H9 (cell line): ENCODE measurements at regions not wholly inside any gene's neighbourhood (a gene's known extent, or its start where the extent isn't known, plus 50 kb on each side); places are given as distances from the start of the nearest gene placed in this dataset.

Experiments
- DNase-seq: peaks from one replicate; pipeline ENCODE4 v3.0.0-alpha.2; 2017
- H2AFZ ChIP-seq: one replicate; pipeline ENCODE4 v1.6.1; 2013; ENCODE audit warnings: mild to moderate bottlenecking, low read length, control low read depth, moderate library complexity
- H2AK5ac ChIP-seq: 2 replicates; pipeline ENCODE4 v1.6.1; 2013; ENCODE audit warnings: low read length, control low read depth, mixed read lengths; ENCODE audit not compliant: insufficient read length
- H2BK120ac ChIP-seq: one replicate; pipeline ENCODE4 v1.6.1; 2013; ENCODE audit warnings: low read depth, mild to moderate bottlenecking, low read length, control low read depth, inconsistent platforms; ENCODE audit not compliant: poor library complexity, severe bottlenecking
- H2BK12ac ChIP-seq: 2 replicates; pipeline ENCODE4 v1.6.1; 2013; ENCODE audit warnings: low read length, control low read depth, mixed read lengths, low read depth; ENCODE audit not compliant: insufficient read length
- H2BK15ac ChIP-seq: 2 replicates; pipeline ENCODE4 v1.6.1; 2013; ENCODE audit warnings: low read depth, low read length, control low read depth
- H2BK20ac ChIP-seq: one replicate; pipeline ENCODE4 v1.6.1; 2013; ENCODE audit warnings: low read depth, mild to moderate bottlenecking, low read length, control low read depth, inconsistent platforms; ENCODE audit not compliant: poor library complexity, severe bottlenecking
- H2BK5ac ChIP-seq: 2 replicates; pipeline ENCODE4 v1.6.1; 2013; ENCODE audit warnings: low read length, control low read depth, mixed read lengths; ENCODE audit not compliant: insufficient read length
- H3K14ac ChIP-seq: 2 replicates; pipeline ENCODE4 v1.6.1; 2013; ENCODE audit warnings: low read length, control low read depth; ENCODE audit not compliant: insufficient read depth
- H3K18ac ChIP-seq: 2 replicates; pipeline ENCODE4 v1.6.1; 2013; ENCODE audit warnings: low read depth, mild to moderate bottlenecking, mixed read lengths, low read length, control low read depth; ENCODE audit not compliant: insufficient read length
- H3K23ac ChIP-seq: 2 replicates; pipeline ENCODE4 v1.6.1; 2013; ENCODE audit warnings: low read length, control low read depth, mixed read lengths, low read depth; ENCODE audit not compliant: insufficient read length
- H3K23me2 ChIP-seq: 2 replicates; pipeline ENCODE4 v1.6.1; 2013; ENCODE audit warnings: low read depth, mild to moderate bottlenecking, mixed read lengths, low read length, control low read depth; ENCODE audit not compliant: insufficient read length, poor library complexity, severe bottlenecking
- H3K27ac ChIP-seq: 2 replicates; pipeline ENCODE4 v1.5.1; 2013; ENCODE audit warnings: low read length, control low read depth, mixed read lengths, low read depth; ENCODE audit not compliant: insufficient read length
- H3K27me3 ChIP-seq: 2 replicates; pipeline ENCODE4 v1.6.1; 2013; ENCODE audit warnings: low read length, control low read depth, inconsistent platforms; ENCODE audit not compliant: insufficient read depth
- H3K4ac ChIP-seq: 2 replicates; pipeline ENCODE4 v1.6.1; 2013; ENCODE audit warnings: low read depth, mild to moderate bottlenecking, control low read depth, inconsistent platforms, low read length, moderate library complexity
- H3K4me1 ChIP-seq: 2 replicates; pipeline ENCODE4 v1.6.1; 2013; ENCODE audit warnings: low read length, control low read depth, inconsistent platforms; ENCODE audit not compliant: insufficient read depth
- H3K4me2 ChIP-seq: 2 replicates; pipeline ENCODE4 v1.6.1; 2013; ENCODE audit warnings: low read length, control low read depth, mixed read lengths; ENCODE audit not compliant: insufficient read length, insufficient read depth
- H3K56ac ChIP-seq: 2 replicates; pipeline ENCODE4 v1.6.1; 2013; ENCODE audit warnings: low read depth, mild to moderate bottlenecking, mixed read lengths, low read length, control low read depth; ENCODE audit not compliant: insufficient read length
- H3K79me1 ChIP-seq: 2 replicates; pipeline ENCODE4 v1.6.1; 2013; ENCODE audit warnings: low read depth, mild to moderate bottlenecking, moderate library complexity, low read length, control low read depth, inconsistent platforms; ENCODE audit not compliant: insufficient read depth, poor library complexity, severe bottlenecking
- H3K79me2 ChIP-seq: 2 replicates; pipeline ENCODE4 v1.6.1; 2013; ENCODE audit warnings: low read length, control low read depth, inconsistent platforms; ENCODE audit not compliant: insufficient read depth
- H3K9ac ChIP-seq: 2 replicates; pipeline ENCODE4 v1.6.1; 2013; ENCODE audit warnings: low read length, control low read depth, mixed read lengths; ENCODE audit not compliant: insufficient read length; ENCODE audit errors: extremely low read depth
- H3K9me3 ChIP-seq: one replicate; pipeline ENCODE4 v1.6.1; 2013; ENCODE audit warnings: low read depth, low read length, inconsistent platforms; ENCODE audit not compliant: control insufficient read depth
- H3T11ph ChIP-seq: one replicate; pipeline ENCODE4 v1.6.1; 2013; ENCODE audit warnings: mild to moderate bottlenecking, low read length, control low read depth, inconsistent platforms
- H4K20me1 ChIP-seq: one replicate; pipeline ENCODE4 v1.6.1; 2013; ENCODE audit not compliant: control insufficient read depth, insufficient read length, insufficient read depth
- H4K5ac ChIP-seq: 2 replicates; pipeline ENCODE4 v1.6.1; 2013; ENCODE audit warnings: low read depth, mild to moderate bottlenecking, mixed read lengths, low read length, control low read depth; ENCODE audit not compliant: insufficient read length
- H4K8ac ChIP-seq: replicated peaks from 2 replicates; pipeline ENCODE4 v1.6.1; 2013; ENCODE audit warnings: low read length, control low read depth, mixed read lengths, low read depth; ENCODE audit not compliant: insufficient read length
- H4K91ac ChIP-seq: 2 replicates; pipeline ENCODE4 v1.6.1; 2013; ENCODE audit warnings: low read depth, mild to moderate bottlenecking, moderate library complexity, mixed read lengths, low read length, control low read depth; ENCODE audit not compliant: insufficient read length
- H3K27ac Mint-ChIP-seq, 3 experiments: 2 replicates in 2 of 3; 3 replicates in 1 of 3; pipeline ENCODE4 v1.8.0; 2020 to 2021; ENCODE audit warnings: mixed read lengths in 3 of 3, mild to moderate bottlenecking in 1 of 3, moderate library complexity in 1 of 3
- H3K27me3 Mint-ChIP-seq: 2 replicates; pipeline ENCODE4 v1.8.0; 2021; ENCODE audit warnings: low read depth, mild to moderate bottlenecking, moderate library complexity, mixed read lengths
- H3K36me3 Mint-ChIP-seq, 3 experiments: 2 replicates in 2 of 3; 3 replicates in 1 of 3; pipeline ENCODE4 v1.8.0; 2020 to 2021; ENCODE audit warnings: low read depth in 3 of 3, mixed read lengths in 3 of 3; ENCODE audit not compliant: insufficient read depth in 1 of 3
- H3K4me1 Mint-ChIP-seq, 2 experiments: 2 replicates each; pipeline ENCODE4 v1.8.0; 2020; ENCODE audit warnings: mixed read lengths in 2 of 2
- H3K4me3 Mint-ChIP-seq, 2 experiments: 2 replicates in 1 of 2; 3 replicates in 1 of 2; pipeline ENCODE4 v1.8.0; 2020 to 2021; ENCODE audit warnings: mild to moderate bottlenecking in 2 of 2, mixed read lengths in 2 of 2, moderate library complexity in 1 of 2
- H3K9me3 Mint-ChIP-seq, 2 experiments: 2 replicates in 1 of 2; 3 replicates in 1 of 2; pipeline ENCODE4 v1.8.0; 2020; ENCODE audit warnings: mild to moderate bottlenecking in 2 of 2, mixed read lengths in 2 of 2, moderate library complexity in 1 of 2
- WGBS: extraction: QIAGEN DNeasy Blood & Tissue Kit; methylation state at CpG from one replicate; pipeline ENCODE4 v1.1.7; 2013; ENCODE audit warnings: missing lambda C conversion rate, low lambda C conversion rate, mixed read lengths; ENCODE audit not compliant: insufficient read length; ENCODE audit errors: extremely low coverage; 5-methylcytosine and 5-hydroxymethylcytosine counted together
- TF ChIP-seq, protein P1 (sequence below): fragments of 200-600 bp; sonication (generic); conservative IDR thresholded peaks from 3 replicates; pipeline ENCODE4 v1.8.0; 2021; ENCODE audit warnings: antibody characterized with exemption, mild to moderate bottlenecking

GRCh38 chr5:164145458-164145857, 640.0 kb downstream of the MAT2B start:
- H4K8ac ChIP-seq: no peak overlapping the region
- H3K27ac Mint-ChIP-seq: no peak overlapping the region
- no peak overlapping the region for H3T11ph ChIP-seq
- H4K91ac ChIP-seq: no peak overlapping the region
- no peak overlapping the region for H2BK15ac ChIP-seq
- H3K23me2 ChIP-seq: no peaks in the 10 kb centered on the region
- no peak overlapping the region for H2AK5ac ChIP-seq
- no peak overlapping the region for H4K5ac ChIP-seq
- no peak overlapping the region for H3K4ac ChIP-seq
- H3K79me2 ChIP-seq: no peaks in the 10 kb centered on the region
- H3K4me1 Mint-ChIP-seq: peaks cover 23 to 26% of the 10 kb centered on the region in 2 experiments
- TF ChIP-seq, protein P1, sequence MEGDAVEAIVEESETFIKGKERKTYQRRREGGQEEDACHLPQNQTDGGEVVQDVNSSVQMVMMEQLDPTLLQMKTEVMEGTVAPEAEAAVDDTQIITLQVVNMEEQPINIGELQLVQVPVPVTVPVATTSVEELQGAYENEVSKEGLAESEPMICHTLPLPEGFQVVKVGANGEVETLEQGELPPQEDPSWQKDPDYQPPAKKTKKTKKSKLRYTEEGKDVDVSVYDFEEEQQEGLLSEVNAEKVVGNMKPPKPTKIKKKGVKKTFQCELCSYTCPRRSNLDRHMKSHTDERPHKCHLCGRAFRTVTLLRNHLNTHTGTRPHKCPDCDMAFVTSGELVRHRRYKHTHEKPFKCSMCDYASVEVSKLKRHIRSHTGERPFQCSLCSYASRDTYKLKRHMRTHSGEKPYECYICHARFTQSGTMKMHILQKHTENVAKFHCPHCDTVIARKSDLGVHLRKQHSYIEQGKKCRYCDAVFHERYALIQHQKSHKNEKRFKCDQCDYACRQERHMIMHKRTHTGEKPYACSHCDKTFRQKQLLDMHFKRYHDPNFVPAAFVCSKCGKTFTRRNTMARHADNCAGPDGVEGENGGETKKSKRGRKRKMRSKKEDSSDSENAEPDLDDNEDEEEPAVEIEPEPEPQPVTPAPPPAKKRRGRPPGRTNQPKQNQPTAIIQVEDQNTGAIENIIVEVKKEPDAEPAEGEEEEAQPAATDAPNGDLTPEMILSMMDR: no peak
- no peaks in the 10 kb centered on the region for H3K27me3 Mint-ChIP-seq
- no peaks in the 10 kb centered on the region for H3K36me3 Mint-ChIP-seq
- H3K9me3 ChIP-seq: no peaks in the 10 kb centered on the region
- no peaks in the 10 kb centered on the region for H4K20me1 ChIP-seq
- no peaks in the 10 kb centered on the region for H3K9me3 Mint-ChIP-seq
- H3K9ac ChIP-seq: no peak overlapping the region
- no peak overlapping the region for H2AFZ ChIP-seq
- no peak overlapping the region for H3K4me3 Mint-ChIP-seq
- WGBS: no CpG with 5 or more reads among the region's 1 CpG
- H3K4me2 ChIP-seq: no peak overlapping the region
- H2BK20ac ChIP-seq: no peak overlapping the region
- H3K27me3 ChIP-seq: no peaks in the 10 kb centered on the region
- H2BK120ac ChIP-seq: no peak overlapping the region
- no peak overlapping the region for H3K27ac ChIP-seq
- H3K18ac ChIP-seq: no peak overlapping the region
- no peak overlapping the region for H3K14ac ChIP-seq
- H2BK5ac ChIP-seq: no peak overlapping the region
- no peaks in the 10 kb centered on the region for H3K79me1 ChIP-seq
- no peak for DNase-seq
- no peak overlapping the region for H3K23ac ChIP-seq
- no peak overlapping the region for H2BK12ac ChIP-seq
- peaks cover 3% of the 10 kb centered on the region; the same call in 1 of the 2 replicates for H3K4me1 ChIP-seq
- no peak overlapping the region for H3K56ac ChIP-seq
